ENCODE measurements at regions not wholly inside any gene's neighbourhood (a gene's known extent, or its start where the extent isn't known, plus 50 kb on each side); places are given as distances from the start of the nearest gene placed in this dataset.

GRCh38 chr6:12479451-12479850 lies 189.3 kb downstream of the EDN1 start:
- Histone ChIP-seq H3K27ac (ENCODE audit: low read depth, low read length) (no peak overlapping the region), H3K9me3 (ENCODE audit: control insufficient read depth, insufficient read depth, low read length) (no peaks in the 10 kb centered on the region), H3K27me3 (ENCODE audit: control insufficient read depth, insufficient read depth, low read length) (no peaks in the 10 kb centered on the region), H3K4me3 (ENCODE audit: low read depth, low read length) (no peak overlapping the region)
- POLR2A ChIA-PET: interaction anchor here (0.5 kb wide), 1 partner anchor 1058 kb away, joined by 3 read pairs; no protein-coding TSS in a partner anchor
- CTCF ChIA-PET: interaction anchor here (0.5 to 1.2 kb wide), 2 partner anchors 25 to 189 kb away, joined by 4 read pairs; partner anchors contain the start of gene EDN1
- TF ChIP-seq, protein P1, sequence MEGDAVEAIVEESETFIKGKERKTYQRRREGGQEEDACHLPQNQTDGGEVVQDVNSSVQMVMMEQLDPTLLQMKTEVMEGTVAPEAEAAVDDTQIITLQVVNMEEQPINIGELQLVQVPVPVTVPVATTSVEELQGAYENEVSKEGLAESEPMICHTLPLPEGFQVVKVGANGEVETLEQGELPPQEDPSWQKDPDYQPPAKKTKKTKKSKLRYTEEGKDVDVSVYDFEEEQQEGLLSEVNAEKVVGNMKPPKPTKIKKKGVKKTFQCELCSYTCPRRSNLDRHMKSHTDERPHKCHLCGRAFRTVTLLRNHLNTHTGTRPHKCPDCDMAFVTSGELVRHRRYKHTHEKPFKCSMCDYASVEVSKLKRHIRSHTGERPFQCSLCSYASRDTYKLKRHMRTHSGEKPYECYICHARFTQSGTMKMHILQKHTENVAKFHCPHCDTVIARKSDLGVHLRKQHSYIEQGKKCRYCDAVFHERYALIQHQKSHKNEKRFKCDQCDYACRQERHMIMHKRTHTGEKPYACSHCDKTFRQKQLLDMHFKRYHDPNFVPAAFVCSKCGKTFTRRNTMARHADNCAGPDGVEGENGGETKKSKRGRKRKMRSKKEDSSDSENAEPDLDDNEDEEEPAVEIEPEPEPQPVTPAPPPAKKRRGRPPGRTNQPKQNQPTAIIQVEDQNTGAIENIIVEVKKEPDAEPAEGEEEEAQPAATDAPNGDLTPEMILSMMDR (IDR thresholded peaks at IDR 0.05; ENCODE audit: low read depth, low read length): no peak
- DNase-seq (ENCODE audit: low read depth, low spot score): no peak

DNA sequence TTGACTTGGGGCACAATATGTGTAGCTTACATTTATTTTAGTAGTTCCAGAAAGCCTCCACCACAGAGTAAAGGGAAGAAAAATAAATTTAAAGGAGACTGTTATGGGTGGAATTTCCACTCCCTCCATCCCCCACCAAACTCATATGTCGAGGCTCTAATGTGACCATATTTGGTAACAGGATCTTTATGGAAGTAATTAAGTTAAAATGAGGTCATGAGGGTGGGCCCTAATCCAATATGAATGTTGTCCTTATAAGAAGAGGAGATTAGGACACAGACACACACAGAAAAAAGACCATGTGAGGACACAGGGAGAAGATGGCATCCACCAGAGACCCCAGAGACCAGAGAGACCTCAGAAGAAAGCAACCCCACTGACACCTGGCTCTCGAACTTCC lies 189.7 kb downstream of the EDN1 start:
- Histone ChIP-seq H3K9me3 (ENCODE audit: control insufficient read depth, insufficient read depth, low read length) (no peaks in the 10 kb centered on the region), H3K27ac (ENCODE audit: low read depth, low read length) (no peak overlapping the region), H3K27me3 (ENCODE audit: control insufficient read depth, insufficient read depth, low read length) (no peaks in the 10 kb centered on the region), H3K4me3 (ENCODE audit: low read depth, low read length) (no peak overlapping the region)
- ChIA-PET POLR2A (no interaction called here), CTCF (interaction anchor here (1.2 kb wide), 1 partner anchor 190 kb away, joined by 4 read pairs; the partner anchor contains the start of gene EDN1)
- no peak for DNase-seq (ENCODE audit: low read depth, low spot score)
- TF ChIP-seq, protein P1 (IDR thresholded peaks at IDR 0.05; ENCODE audit: low read depth, low read length): no peak

GRCh38 chr6:12480379-12480778 lies 190.2 kb downstream of the EDN1 start:
- H3K4me3 ChIP-seq (ENCODE audit: low read depth, low read length): no peak overlapping the region
- ChIA-PET POLR2A (no interaction called here), CTCF (interaction anchor here (1.2 to 1.9 kb wide), 2 partner anchors 178 to 190 kb away, joined by 4 read pairs; partner anchors contain the start of gene EDN1)
- H3K27me3 ChIP-seq (ENCODE audit: control insufficient read depth, insufficient read depth, low read length): no peaks in the 10 kb centered on the region
- H3K27ac ChIP-seq (ENCODE audit: low read depth, low read length): no peak overlapping the region
- DNase-seq (ENCODE audit: low read depth, low spot score): no peak
- H3K9me3 ChIP-seq (ENCODE audit: control insufficient read depth, insufficient read depth, low read length): no peaks in the 10 kb centered on the region
- TF ChIP-seq, protein P1 (IDR thresholded peaks at IDR 0.05; ENCODE audit: low read depth, low read length): no peak

DNA sequence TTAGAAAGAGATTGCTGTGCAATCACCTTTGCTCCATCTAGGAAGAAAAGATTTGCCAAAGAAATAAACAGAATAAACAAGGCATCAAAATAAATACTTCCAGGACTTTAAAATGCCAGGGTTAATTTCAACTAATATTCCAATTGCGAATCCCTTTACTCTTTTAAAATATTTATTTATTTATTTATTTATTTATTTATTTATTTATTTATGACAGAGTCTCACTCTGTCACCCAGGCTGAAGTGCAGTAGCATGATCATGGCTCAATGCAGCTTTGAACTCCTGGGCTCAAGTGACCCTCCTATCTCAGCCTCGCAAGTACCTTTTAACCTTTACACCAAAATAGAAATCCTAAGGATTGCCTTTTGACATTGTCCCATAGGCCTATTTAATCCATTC lies 191.1 kb downstream of the EDN1 start:
- Histone ChIP-seq H3K27me3 (ENCODE audit: control insufficient read depth, insufficient read depth, low read length) (no peaks in the 10 kb centered on the region), H3K27ac (ENCODE audit: low read depth, low read length) (no peak overlapping the region), H3K4me3 (ENCODE audit: low read depth, low read length) (no peak overlapping the region), H3K9me3 (ENCODE audit: control insufficient read depth, insufficient read depth, low read length) (no peaks in the 10 kb centered on the region)
- DNase-seq (ENCODE audit: low read depth, low spot score): no peak
- ChIA-PET POLR2A (no interaction called here), CTCF (interaction anchor here (0.7 to 3.0 kb wide), 5 partner anchors 12 to 815 kb away, joined by 3 to 13 read pairs (median 4); no protein-coding TSS in a partner anchor)
- TF ChIP-seq, protein P1 (IDR thresholded peaks at IDR 0.05; ENCODE audit: low read depth, low read length): no peak

DNA sequence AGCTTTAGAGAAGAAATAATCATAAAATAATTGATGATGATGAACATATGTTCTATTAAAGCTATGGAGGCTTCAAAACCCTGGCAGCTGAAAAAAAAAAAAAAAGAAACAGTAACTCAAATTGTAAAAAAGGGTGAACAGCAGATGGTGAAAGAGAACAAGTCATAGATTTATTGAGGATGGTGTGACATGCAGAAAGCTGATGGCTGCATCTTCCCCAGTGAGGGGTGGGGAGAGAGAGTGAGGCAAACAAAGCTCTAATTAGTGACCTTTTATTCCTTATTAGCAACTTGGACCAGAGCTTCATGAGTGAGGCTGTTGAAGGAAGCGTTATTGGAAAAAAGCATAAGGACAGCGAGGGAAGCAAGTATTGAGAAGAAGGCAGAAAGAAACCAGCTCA lies 191.7 kb downstream of the EDN1 start:
- no peaks in the 10 kb centered on the region for H3K27me3 ChIP-seq (ENCODE audit: control insufficient read depth, insufficient read depth, low read length)
- ChIA-PET POLR2A (no interaction called here), CTCF (interaction anchor here (0.6 to 3.0 kb wide), 8 partner anchors 12 to 816 kb away, joined by 3 to 13 read pairs (median 4); no protein-coding TSS in a partner anchor)
- no peak for DNase-seq (ENCODE audit: low read depth, low spot score)
- TF ChIP-seq, protein P1 (IDR thresholded peaks at IDR 0.05; ENCODE audit: low read depth, low read length): no peak
- H3K27ac ChIP-seq (ENCODE audit: low read depth, low read length): no peak overlapping the region
- H3K9me3 ChIP-seq (ENCODE audit: control insufficient read depth, insufficient read depth, low read length): no peaks in the 10 kb centered on the region
- no peak overlapping the region for H3K4me3 ChIP-seq (ENCODE audit: low read depth, low read length)

All from AG04450 (cell line).